Stomach smooth muscle (tissue), 2 donors: ENCODE measurements at regions not wholly inside any gene's neighbourhood (a gene's known extent, or its start where the extent isn't known, plus 50 kb on each side); places are given as distances from the start of the nearest gene placed in this dataset.
"Not testable (repeated sequence)": the region's sequence is repeated elsewhere in the genome, so short reads cannot be mapped to it uniquely, and the experiment has no call there.

Experiments
- H3K27ac ChIP-seq: one replicate; pipeline ENCODE4 v1.7.0; 2013; ENCODE audit warnings: mild to moderate bottlenecking, low read length, inconsistent platforms
- H3K27me3 ChIP-seq, 2 donors: one replicate each; pipeline ENCODE4 v1.7.0; 2013; ENCODE audit warnings: low read length in 2 of 2; ENCODE audit not compliant: insufficient read depth in 2 of 2, control insufficient read depth in 1 of 2
- H3K36me3 ChIP-seq, 2 donors: one replicate each; pipeline ENCODE4 v1.7.0; 2013; ENCODE audit warnings: low read length in 2 of 2; ENCODE audit not compliant: control insufficient read depth in 2 of 2, insufficient read depth in 2 of 2
- H3K4me1 ChIP-seq: one replicate; pipeline ENCODE4 v1.7.0; 2013; ENCODE audit warnings: low read length; ENCODE audit not compliant: control insufficient read depth, insufficient read depth
- H3K4me3 ChIP-seq, 2 donors: one replicate each; pipeline ENCODE4 v1.7.0; 2013; ENCODE audit warnings: low read length in 2 of 2
- H3K9ac ChIP-seq, 2 donors: one replicate each; pipeline ENCODE4 v1.7.0; 2013; ENCODE audit warnings: low read length in 2 of 2, mild to moderate bottlenecking in 1 of 2
- H3K9me3 ChIP-seq, 2 donors: one replicate each; pipeline ENCODE4 v1.7.0; 2013; ENCODE audit warnings: low read length in 2 of 2; ENCODE audit not compliant: control insufficient read depth in 2 of 2
- donor health status: healthy.
- donor health status: Pancreatic carcinoma.

DNA sequence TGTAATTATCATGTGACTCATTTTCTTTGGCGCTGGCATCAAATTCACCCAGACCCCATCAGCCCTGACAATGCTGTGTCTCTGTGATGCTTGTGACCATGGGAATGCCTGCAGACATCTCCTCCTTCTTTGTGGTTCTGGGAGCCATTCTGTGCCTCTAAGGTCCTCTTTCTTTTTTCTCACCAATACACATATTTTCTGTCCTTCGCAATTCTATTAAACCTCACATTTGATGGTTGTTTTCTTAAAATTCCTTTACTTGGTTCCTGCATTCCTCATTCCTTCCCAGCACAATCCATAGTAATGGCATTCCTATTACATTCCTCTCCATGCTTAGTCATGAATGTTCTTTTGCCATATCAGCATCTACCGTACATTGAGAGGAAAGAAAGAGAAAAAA lies 375.3 kb downstream of the PIK3C3 start:
- Histone ChIP-seq H3K36me3 (no peaks in the 10 kb centered on the region), H3K27me3 (no peaks in the 10 kb centered on the region), H3K9me3 (no peaks in the 10 kb centered on the region), H3K9ac (no peak overlapping the region), H3K4me1 (no peaks in the 10 kb centered on the region), H3K4me3 (no peak overlapping the region), H3K27ac (no peak overlapping the region)

DNA sequence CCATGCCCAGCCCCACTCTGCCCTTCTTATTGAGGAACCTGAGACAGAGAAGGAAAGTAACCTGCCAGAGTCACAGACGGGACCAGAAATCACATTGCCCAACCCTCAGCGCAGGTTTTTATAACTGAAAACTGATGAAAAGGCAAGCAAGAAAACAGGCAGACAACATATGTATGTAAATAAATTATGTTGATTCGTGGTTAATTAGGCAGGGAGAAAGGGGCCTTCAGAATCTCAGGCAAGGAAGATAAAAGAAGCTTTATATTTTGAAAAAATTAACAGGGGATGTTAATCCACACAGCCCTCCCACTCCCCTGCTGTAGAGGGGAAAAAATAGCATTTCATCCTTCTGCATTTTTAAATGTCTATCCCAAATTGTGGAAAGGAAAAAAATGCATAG lies 378.5 kb downstream of the PIK3C3 start:
- Histone ChIP-seq H3K9ac (no peak overlapping the region), H3K9me3 (no peaks in the 10 kb centered on the region), H3K36me3 (no peaks in the 10 kb centered on the region), H3K27me3 (no peaks in the 10 kb centered on the region), H3K27ac (no peak overlapping the region), H3K4me3 (no peak overlapping the region), H3K4me1 (no peaks in the 10 kb centered on the region)

GRCh38 chr18:42334931-42335330 lies 379.9 kb downstream of the PIK3C3 start:
- no peaks in the 10 kb centered on the region for H3K36me3 ChIP-seq
- H3K9me3 ChIP-seq, result no peaks in the 10 kb centered on the region
- no peak overlapping the region for H3K27ac ChIP-seq
- no peak overlapping the region for H3K4me3 ChIP-seq
- no peak overlapping the region for H3K9ac ChIP-seq
- H3K27me3 ChIP-seq, result no peaks in the 10 kb centered on the region
- no peaks in the 10 kb centered on the region for H3K4me1 ChIP-seq

DNA sequence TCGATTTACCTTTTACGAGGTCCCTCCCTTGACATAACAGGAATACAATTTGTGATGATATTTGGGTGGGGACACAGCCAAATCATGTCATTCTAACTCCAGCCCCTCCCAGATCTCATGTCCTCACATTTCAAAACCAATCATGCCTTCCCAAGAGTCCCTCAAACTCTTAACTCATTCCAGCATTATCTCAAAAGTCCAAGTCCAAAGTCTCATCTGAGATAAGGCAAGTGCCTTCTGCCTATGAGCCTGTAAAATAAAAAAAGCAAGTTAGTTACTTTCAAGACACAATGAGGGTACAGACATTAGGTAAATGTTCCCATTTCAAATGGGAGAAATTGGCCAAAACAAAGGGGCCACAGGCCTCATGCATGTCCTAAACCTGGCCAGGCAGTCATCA lies 381.1 kb downstream of the PIK3C3 start:
- Histone ChIP-seq H3K4me1 (no peaks in the 10 kb centered on the region), H3K9me3 (no peaks in the 10 kb centered on the region), H3K4me3 (no peak overlapping the region), H3K9ac (no peak overlapping the region), H3K27ac (no peak overlapping the region), H3K27me3 (no peaks in the 10 kb centered on the region), H3K36me3 (no peaks in the 10 kb centered on the region)

GRCh38 chr18:42337337-42337736 lies 382.3 kb downstream of the PIK3C3 start:
- H3K4me3 ChIP-seq, H3K9me3 ChIP-seq, H3K27ac ChIP-seq, H3K4me1 ChIP-seq, H3K27me3 ChIP-seq, H3K36me3 ChIP-seq, H3K9ac ChIP-seq: not testable (repeated sequence)

GRCh38 chr18:42338683-42339082 lies 383.6 kb downstream of the PIK3C3 start:
- H3K27me3 ChIP-seq, result no peaks in the 10 kb centered on the region
- no peak overlapping the region for H3K27ac ChIP-seq
- no peak overlapping the region for H3K9ac ChIP-seq
- no peaks in the 10 kb centered on the region for H3K9me3 ChIP-seq
- H3K4me1 ChIP-seq, result no peaks in the 10 kb centered on the region
- H3K36me3 ChIP-seq, result no peaks in the 10 kb centered on the region
- H3K4me3 ChIP-seq, result no peak overlapping the region

GRCh38 chr18:42339372-42339771 lies 384.3 kb downstream of the PIK3C3 start:
- no peaks in the 10 kb centered on the region for H3K27me3 ChIP-seq
- no peaks in the 10 kb centered on the region for H3K4me1 ChIP-seq
- H3K4me3 ChIP-seq, result no peak overlapping the region
- H3K9me3 ChIP-seq, result no peaks in the 10 kb centered on the region
- H3K9ac ChIP-seq, result no peak overlapping the region
- H3K36me3 ChIP-seq, result no peaks in the 10 kb centered on the region
- H3K27ac ChIP-seq, result no peak overlapping the region

DNA sequence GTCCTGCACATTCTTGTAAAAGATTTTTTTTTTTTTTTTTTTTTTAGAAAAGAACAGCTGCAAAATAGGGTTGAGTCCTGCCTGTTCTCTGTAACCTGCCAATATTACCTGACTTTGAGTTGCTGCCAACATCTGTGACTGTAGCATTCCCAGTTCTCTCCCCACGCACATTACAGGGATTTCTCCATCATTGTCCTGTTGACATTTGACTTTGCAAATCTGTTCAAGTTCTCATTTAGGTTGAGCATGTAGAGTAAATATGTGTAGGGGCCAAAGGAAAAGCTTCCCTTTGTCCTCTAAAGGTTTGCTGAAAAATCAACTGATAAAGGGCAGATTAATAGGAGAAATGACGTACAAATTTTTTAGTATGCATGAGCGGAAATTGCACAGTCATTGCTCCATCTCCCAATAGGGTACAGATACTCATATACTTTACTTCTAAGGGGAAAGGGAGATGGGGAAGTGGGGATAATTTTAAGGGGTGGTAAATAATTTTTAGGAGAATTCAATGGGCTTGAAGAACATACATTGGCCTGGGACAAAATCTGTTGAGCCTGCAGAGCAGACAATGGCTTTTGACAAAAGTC lies 385.5 kb downstream of the PIK3C3 start:
- Histone ChIP-seq H3K36me3 (no peaks in the 10 kb centered on the region), H3K27me3 (no peaks in the 10 kb centered on the region), H3K27ac (no peak overlapping the region), H3K4me3 (no peak overlapping the region), H3K9me3 (no peaks in the 10 kb centered on the region), H3K4me1 (no peaks in the 10 kb centered on the region), H3K9ac (no peak overlapping the region)

GRCh38 chr18:42341423-42341822 lies 386.4 kb downstream of the PIK3C3 start:
- Histone ChIP-seq H3K4me3 (no peak overlapping the region), H3K27me3 (no peaks in the 10 kb centered on the region), H3K9me3 (no peaks in the 10 kb centered on the region), H3K4me1 (no peaks in the 10 kb centered on the region), H3K36me3 (no peaks in the 10 kb centered on the region), H3K27ac (no peak overlapping the region), H3K9ac (no peak overlapping the region)

DNA sequence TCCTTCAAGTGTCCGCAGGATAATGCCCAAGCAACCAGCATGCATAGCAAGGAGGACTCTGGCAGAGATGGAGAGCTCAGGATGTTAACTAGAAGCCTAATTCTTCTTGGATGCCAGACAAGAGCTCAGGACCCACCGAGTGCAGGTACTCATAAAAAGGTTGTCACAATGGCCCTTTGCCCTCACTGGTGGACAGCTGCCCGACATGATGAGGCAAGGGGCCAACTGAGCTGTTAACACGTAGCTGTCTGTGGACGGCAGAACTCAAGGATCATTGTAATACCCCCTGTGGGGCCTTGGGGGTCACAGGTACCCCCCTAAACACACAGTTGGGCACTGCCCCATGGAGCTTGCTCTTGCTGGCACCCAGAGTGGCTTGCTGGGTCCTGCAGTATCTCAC lies 393.7 kb downstream of the PIK3C3 start:
- no peaks in the 10 kb centered on the region for H3K27me3 ChIP-seq
- no peak overlapping the region for H3K27ac ChIP-seq
- no peaks in the 10 kb centered on the region for H3K9me3 ChIP-seq
- H3K4me1 ChIP-seq, result no peaks in the 10 kb centered on the region
- H3K4me3 ChIP-seq, result no peak overlapping the region
- no peaks in the 10 kb centered on the region for H3K36me3 ChIP-seq
- H3K9ac ChIP-seq, result no peak overlapping the region

- Histone ChIP-seq H3K27me3 (no peaks in the 10 kb centered on the region), H3K27ac (no peak overlapping the region), H3K4me3 (no peak overlapping the region), H3K9me3 (no peaks in the 10 kb centered on the region), H3K4me1 (no peaks in the 10 kb centered on the region), H3K36me3 (no peaks in the 10 kb centered on the region), H3K9ac (no peak overlapping the region)
These were observed 396.4 kb downstream of the PIK3C3 start for GRCh38 chr18:42351455-42351854.
